HFFc6 (cell line): ENCODE measurements at regions not wholly inside any gene's neighbourhood (a gene's known extent, or its start where the extent isn't known, plus 50 kb on each side); places are given as distances from the start of the nearest gene placed in this dataset.

Experiments
- DNase-seq: peaks from one replicate; pipeline ENCODE4 v3.0.0-alpha.2; 2018
- H3K27ac Mint-ChIP-seq: 2 replicates; pipeline ENCODE4 v1.8.0; 2020; ENCODE audit warnings: mild to moderate bottlenecking, mixed read lengths
- H3K27me3 Mint-ChIP-seq: 2 replicates; pipeline ENCODE4 v1.8.0; 2021; ENCODE audit warnings: mild to moderate bottlenecking, moderate library complexity, mixed read lengths; ENCODE audit not compliant: insufficient read depth
- H3K36me3 Mint-ChIP-seq: 2 replicates; pipeline ENCODE4 v1.8.0; 2021; ENCODE audit warnings: low read depth, mixed read lengths
- H3K4me1 Mint-ChIP-seq: 2 replicates; pipeline ENCODE4 v1.8.0; 2020; ENCODE audit warnings: low read depth, mixed read lengths
- H3K4me3 Mint-ChIP-seq: 2 replicates; pipeline ENCODE4 v1.8.0; 2020; ENCODE audit warnings: mild to moderate bottlenecking, moderate library complexity, mixed read lengths
- H3K9me3 Mint-ChIP-seq: 2 replicates; pipeline ENCODE4 v1.8.0; 2020; ENCODE audit warnings: mild to moderate bottlenecking, mixed read lengths
- CTCF ChIP-seq: fragments of 200-600 bp; sonication (generic); IDR thresholded peaks from 2 replicates; pipeline ENCODE4 v1.5.0; 2021; ENCODE audit warnings: antibody characterized with exemption, mild to moderate bottlenecking

GRCh38 chr2:67646714-67647333 lies 249.7 kb downstream of the ETAA1 start:
- H3K36me3 Mint-ChIP-seq = no peaks in the 10 kb centered on the region; the same call in none of the 2 replicates
- peaks cover 51% of the 10 kb centered on the region for H3K4me1 Mint-ChIP-seq
- H3K27me3 Mint-ChIP-seq = no peaks in the 10 kb centered on the region
- no peak for TF ChIP-seq CTCF
- H3K4me3 Mint-ChIP-seq = no peak overlapping the region
- H3K9me3 Mint-ChIP-seq = peaks cover 4% of the 10 kb centered on the region; the same call in 1 of the 2 replicates
- DNase-seq = no peak
- no peak overlapping the region for H3K27ac Mint-ChIP-seq

DNA sequence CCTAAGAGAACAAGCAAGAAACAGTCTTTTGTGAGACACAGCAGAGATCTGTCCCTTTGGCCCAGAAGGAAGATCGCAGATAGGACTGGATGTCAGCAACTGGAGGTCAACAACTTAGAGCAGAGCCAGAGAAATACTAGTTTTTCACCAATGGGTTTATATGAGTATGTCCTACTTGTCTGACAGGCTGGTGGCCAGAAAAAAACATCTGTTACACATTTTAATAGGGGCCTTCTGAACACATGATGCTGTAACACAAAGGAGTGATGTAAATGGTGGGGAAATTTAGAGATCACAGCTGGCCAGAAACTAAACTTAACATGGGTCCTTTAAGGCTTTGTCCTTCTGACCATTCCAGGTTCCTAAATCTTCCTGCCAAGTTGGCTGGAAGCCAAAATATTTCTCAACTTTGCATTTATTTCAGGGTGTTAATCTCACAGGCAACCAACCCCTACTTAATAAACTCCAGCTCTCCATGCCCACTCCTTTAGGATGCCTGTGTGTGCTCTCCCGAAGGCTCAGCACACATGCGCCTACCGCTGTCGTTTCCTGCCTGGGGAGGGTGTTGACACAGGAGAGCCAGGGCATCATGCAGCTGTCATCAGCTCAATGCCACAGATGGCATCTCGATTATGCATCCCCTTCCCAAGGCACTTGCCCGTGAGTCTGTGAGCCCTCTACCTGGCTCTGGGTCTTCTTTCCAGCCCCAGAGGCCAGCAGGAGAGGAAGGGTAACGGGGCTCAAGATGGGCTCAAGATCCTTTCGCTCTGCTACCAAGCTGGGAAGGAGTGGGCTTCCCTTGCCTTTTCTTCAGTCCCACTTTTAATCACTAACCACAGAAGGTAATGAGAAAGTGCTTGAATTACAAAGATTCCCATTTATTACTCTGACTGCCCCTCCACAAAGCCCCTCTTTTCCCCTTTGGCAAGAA lies 252.5 kb downstream of the ETAA1 start:
- H3K27ac Mint-ChIP-seq = no peak overlapping the region
- TF ChIP-seq CTCF = no peak
- no peak overlapping the region for H3K4me3 Mint-ChIP-seq
- no peak for DNase-seq
- H3K36me3 Mint-ChIP-seq = no peaks in the 10 kb centered on the region; the same call in none of the 2 replicates
- H3K4me1 Mint-ChIP-seq = peaks cover 55% of the 10 kb centered on the region
- H3K27me3 Mint-ChIP-seq = no peaks in the 10 kb centered on the region
- H3K9me3 Mint-ChIP-seq = peaks cover 4% of the 10 kb centered on the region; the same call in 1 of the 2 replicates

GRCh38 chr2:67650291-67651133 lies 253.4 kb downstream of the ETAA1 start:
- peak; percentile 88 for DNase-seq
- Mint-ChIP-seq H3K27ac (peak overlapping the region; percentile 75), H3K9me3 (peaks cover 4% of the 10 kb centered on the region; the same call in 1 of the 2 replicates), H3K4me1 (peaks cover 48% of the 10 kb centered on the region), H3K4me3 (peak overlapping the region; percentile 80), H3K27me3 (no peaks in the 10 kb centered on the region), H3K36me3 (peaks cover 5% of the 10 kb centered on the region)
- peak; percentile 88 for TF ChIP-seq CTCF

DNA sequence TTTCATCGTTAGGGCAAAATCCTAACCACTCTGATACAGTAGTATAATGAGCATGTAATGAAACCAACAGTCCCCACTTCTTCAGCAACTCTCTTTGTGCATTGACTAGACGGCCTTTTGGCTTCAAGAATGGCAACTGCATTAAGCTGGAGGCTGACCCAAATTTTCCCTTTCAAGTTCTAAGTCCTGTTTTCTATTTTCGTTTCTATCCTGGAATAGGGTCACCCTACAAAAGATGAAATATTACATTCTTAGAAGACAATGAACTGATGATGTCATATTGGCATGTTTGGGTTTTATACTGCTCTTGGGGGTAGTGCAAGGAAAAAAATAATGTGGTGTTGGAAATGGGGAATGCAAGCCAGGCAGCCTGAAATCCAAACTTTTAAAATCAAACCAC lies 254.4 kb downstream of the ETAA1 start:
- Mint-ChIP-seq H3K9me3 (no peaks in the 10 kb centered on the region), H3K4me1 (peaks cover 39% of the 10 kb centered on the region), H3K27ac (no peak overlapping the region), H3K36me3 (peaks cover 5% of the 10 kb centered on the region), H3K27me3 (no peaks in the 10 kb centered on the region), H3K4me3 (peak overlapping the region; percentile 80; the same call in 1 of the 2 replicates)
- no peak for TF ChIP-seq CTCF
- no peak for DNase-seq

GRCh38 chr2:67652679-67653078 lies 255.5 kb downstream of the ETAA1 start:
- Mint-ChIP-seq H3K4me3 (no peak overlapping the region), H3K4me1 (peaks cover 39% of the 10 kb centered on the region), H3K36me3 (0 out of 2 replicates have a peak, but pooled peaks cover 5% of the 10 kb centered on the region), H3K27me3 (no peaks in the 10 kb centered on the region), H3K9me3 (no peaks in the 10 kb centered on the region), H3K27ac (no peak overlapping the region)
- TF ChIP-seq CTCF = no peak
- DNase-seq = no peak
